GM18507 (cell line): ENCODE measurements at regions not wholly inside any gene's neighbourhood (a gene's known extent, or its start where the extent isn't known, plus 50 kb on each side); places are given as distances from the start of the nearest gene placed in this dataset.

Experiments
- DNase-seq: peaks from one replicate; pipeline ENCODE4 v3.0.0; 2011; ENCODE audit warnings: low read depth; ENCODE audit not compliant: insufficient read length; ENCODE audit errors: extremely low spot score
- FAIRE-seq: peaks from 2 replicates; lab custom pipeline; 2011; peaks lifted over from hg19 to GRCh38; lab: Jason Lieb, UNC

DNA sequence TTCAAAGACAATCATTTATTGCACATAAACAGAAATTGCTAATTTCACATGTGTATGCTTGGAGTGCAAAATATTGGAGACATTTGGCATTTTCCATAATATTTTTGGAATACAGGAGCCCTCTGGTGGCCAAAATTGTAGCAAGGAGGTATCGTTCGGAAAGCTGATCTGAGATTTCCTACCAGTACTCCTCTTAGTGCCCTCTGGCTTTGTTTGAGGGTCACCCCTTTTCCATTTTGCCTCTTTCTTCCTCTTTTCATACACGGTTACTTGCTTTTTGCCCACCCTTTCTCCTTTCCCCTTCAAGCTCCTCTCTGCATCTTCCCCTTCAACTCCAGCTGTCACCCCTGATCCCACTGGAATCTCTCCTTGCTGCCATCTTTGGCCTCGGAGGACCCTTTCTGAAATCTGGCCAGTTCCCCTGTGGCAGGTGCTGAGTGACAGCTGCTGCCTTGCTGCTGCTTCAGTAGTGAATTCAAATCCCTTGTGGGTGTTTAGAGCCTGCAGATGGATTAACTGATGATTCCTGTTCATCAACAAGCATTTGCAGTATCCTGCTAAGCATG is 164.6 kb upstream of the PARP11 start:
- FAIRE-seq (no peak), DNase-seq (no peak)

DNA sequence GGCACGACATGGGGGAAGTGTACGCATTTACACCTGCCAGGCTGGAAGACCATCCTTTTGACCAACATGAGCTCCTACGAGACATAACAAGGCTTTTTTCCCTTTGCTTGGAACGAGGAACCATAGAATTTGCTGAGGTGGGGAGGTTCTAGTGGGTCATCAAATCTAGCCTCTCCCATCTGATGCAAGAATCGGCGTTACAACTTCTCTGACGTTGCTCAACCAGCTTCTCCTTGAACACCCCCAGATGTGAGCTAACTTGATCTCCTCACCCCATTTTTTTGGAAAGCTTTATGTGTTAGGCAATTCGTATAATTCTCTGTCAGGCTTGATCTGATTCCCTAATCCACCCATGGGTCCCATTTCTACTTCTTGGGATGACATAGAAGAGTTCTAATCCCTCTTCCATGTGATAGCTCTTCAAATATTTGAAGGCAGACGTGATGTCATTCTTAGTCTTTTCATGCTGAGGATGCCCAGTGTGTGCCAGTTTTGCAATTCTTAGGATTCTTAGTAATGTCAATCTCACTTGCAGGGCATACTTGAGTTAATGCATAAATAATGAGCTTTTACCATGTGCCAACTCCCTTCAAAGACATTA is 163.6 kb upstream of the PARP11 start:
- FAIRE-seq: no peak

DNA sequence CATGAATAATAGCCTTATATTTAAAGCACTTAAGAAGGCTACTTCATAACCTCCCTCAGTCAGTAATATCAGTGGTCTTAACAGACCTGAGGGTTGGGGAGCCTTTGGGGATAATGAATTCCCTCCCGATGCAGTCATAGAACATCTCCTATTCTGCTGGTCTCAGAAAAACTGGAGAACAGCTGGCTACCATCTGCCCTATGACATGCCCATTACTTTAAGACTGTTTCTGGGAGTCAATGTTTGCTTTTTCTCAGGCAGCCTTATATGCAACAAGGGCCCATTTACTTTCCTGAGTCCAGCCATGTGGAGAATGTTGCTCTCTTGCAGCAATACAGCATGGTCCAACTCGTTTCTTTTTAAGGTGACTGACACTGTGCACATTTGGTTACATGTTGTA is 161.7 kb upstream of the PARP11 start:
- DNase-seq (no peak), FAIRE-seq (no peak)

More for the DNA sequence above, 163.6 kb upstream of the PARP11 start:
- no peak for DNase-seq

DNA sequence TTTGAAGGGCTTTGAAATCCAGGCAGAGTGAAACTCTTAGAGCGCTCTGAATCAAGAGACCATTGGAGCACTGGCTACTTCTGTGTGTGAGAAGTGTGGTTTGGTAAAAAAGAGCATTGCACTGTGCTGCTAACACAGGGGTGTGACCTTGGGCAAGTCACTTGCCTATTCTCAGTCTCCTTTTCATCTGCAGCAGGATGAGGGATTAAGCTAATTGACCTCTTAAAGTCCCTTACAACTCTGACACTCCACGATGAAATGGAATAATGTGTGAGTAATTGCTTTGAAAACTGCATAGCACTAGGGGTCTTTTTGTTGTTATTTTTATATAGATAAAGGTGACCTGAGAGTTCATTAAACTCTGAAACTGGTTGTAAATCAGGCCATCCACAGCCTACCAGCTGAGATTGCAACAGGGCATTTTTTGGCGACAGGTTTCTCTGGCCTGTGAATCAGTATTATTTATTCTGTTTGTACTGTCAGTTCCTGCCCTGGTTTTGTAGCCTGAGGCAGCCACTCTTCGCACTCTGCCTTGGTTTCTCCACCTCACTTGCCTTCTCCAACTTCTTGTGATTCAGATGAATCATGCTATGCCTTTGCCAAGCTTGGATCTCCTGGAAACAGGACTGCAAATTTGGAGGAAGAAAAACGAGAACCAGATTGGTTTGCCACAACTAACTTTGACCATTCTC is 159.9 kb upstream of the PARP11 start:
- DNase-seq (no peak), FAIRE-seq (no peak)

DNA sequence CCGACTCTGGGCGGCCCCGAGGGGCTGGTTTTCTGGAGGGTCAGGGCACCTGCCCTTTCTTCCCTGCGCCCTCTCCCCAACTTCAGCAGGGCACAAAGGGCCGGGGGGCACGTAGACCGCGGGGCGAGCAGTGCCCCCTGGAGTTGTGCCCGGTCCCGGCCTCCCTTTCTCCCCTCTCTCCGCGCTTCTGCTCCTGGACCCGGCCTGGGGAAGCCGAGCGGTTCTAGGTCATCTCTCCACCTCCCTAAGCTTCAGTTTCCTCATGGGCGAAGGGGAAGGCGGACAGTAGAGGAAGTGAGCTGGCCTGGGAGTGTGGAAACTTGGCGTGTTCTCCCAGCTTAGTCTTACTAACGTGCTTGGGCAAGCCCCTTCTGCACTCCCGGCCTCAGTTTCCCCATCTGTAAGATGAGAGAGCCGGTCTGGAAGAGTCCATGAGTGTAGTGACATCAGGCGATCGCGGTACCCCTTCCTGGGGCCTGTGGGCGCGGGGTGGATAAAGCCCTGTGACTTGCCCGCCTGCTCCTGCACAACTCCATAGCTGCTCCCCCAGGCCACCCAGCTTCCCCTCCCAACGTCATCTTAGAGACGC is 158.6 kb upstream of the PARP11 start:
- DNase-seq (no peak), FAIRE-seq (no peak)

DNA sequence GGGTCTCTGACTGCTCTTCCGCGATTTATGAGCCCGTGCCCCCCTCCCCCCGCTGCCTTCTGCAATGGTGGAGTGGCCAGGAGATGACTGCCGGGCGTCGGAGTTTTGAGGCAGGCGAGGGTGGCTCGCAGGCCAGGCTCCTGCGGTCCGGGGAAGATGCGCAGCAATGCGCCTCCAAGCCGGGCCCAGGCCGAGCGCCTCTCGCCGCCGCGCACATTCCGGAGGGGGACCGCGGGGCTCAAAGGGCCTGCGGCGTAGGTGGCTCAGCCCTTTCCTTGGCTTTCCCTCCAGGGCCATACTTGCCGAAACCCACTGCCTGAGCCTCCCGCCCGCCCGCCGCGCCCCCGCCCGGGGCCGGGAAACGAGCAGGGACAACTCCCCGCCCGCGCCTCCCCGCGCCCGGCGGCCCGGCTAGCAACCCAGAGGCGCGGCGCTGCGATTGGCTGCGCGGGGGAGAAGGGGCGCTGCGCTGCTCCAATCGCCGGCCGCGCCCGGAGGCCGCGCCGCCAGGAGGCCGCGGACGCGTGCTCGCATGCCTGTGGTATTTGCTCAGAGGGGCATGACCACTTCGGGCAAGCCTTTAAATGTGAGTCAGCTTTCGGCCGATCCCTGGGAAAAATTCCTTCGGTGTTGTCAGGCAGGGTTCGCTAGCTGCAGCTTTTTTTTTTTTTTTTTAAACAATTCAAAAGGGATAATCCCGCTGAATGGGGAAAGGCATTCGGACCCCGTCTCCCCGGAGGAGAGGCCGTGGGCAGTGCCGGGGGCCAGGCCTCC is 157.9 kb upstream of the PARP11 start:
- DNase-seq (peak; percentile 60), FAIRE-seq (no peak)

DNA sequence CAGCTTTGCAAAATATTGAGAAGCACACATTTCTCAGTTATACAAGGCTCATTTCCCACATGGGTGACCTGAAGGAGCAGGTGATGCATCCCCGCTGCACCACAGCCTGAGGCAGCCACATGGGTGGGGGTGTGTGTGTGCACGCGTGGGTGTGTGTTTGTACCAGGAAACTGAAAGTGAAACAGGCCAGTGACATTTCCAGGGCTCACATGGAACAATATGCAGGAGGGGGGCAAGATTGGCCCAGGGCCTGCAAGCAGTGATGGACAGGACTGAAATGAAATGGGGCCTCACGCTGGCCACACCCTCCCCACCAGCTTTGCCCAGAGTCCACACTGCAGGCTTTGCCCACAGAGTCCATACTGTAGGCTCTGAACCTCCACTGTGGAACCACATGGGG is 154.2 kb upstream of the PARP11 start:
- FAIRE-seq: no peak
- no peak for DNase-seq

DNA sequence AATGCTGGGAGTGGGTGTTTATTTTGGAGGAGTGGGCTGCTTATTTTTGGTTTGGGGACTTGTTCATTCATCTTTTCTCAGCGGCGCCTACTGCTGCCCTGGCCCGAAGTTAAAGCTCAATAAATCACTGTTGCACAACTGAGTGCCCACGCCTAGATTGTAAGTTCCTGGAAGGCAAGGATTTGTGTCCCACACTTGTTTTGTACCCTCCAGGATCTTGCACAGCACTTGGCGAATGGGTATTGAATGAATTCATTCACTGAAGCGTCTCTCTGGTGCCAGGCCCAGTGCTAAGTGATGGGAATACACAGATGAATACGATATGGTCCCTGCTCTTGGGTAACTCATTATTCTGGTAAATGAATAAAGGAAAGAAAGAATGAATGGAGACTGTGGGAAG is 153.3 kb upstream of the PARP11 start:
- FAIRE-seq (no peak), DNase-seq (no peak)

DNA sequence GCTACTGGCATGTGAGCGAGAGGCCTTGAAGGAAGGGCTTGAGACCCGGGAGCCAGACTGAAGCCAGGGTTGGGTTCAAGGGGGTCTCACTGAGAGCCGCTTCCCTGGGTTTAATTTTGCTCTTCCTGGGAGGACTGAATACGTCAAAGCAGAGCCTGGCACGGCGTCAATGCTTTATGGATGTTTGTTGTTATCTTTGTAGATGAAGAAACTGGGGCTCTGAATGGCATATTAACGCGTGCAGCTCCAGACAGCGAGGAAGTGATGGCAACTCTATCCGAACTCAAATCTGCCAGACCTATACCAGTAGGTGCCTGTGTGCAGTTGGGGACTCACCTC is 152.8 kb upstream of the PARP11 start:
- DNase-seq (no peak), FAIRE-seq (no peak)

DNA sequence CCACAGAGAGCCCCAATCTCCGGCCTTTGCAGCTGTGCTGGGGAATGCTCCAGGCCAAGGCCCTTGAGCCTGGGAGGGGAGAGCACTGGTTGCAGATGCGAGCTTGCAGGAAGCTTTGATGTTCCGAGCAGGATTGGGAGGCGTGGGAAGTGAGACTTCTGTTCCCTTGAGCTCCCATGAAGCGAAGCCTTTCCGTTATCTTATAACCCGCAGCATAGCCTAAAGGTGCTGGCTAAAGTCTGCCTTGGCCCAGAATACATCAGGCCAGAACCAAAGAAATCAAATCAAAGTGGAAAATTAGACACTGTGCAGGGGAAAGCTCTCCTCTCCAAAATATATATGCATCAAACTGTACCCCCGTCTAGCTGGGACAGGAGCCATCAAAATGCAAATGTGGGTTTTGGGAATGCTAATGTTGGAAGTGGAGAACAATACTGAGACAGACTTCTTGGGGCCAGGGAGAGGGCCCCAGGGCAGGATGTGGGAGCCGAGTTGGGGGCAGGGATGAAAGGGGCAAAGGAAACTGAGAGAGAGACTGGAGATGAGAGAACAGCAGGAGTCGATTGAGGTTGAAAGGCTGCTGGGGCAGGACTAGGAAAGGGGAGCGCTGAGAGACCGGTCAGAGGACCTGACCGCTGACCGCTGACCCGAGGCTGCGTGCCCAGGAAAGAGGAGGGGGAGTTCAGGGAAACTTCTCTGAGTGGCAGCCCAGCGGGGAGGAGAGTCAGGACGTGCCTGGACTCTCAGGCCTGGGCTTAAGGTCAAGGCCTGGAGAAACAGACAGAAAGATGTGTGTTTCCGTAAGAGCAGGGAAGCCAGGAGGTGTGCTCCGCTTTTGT is 152.2 kb upstream of the PARP11 start:
- FAIRE-seq (no peak), DNase-seq (no peak)

DNA sequence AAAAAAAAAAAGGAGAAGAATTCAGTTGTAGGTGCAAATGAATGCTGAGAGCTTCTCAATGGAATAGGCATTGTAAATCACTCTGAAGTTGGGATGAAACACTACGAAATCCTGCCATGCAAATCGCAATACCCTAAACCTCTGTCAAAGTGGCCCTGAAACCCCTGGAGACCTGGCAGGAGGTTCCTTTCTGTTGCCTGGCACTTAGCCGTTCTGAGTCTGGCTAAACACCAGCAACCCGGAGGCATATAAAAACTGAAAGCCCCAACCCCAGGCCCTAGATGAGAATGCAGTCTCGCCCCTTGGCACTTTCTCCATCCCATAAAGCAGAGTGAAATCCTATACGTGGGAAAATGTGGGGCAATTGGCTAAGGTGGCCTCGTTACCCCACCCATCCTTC is 151.5 kb upstream of the PARP11 start:
- DNase-seq (no peak), FAIRE-seq (no peak)

DNA sequence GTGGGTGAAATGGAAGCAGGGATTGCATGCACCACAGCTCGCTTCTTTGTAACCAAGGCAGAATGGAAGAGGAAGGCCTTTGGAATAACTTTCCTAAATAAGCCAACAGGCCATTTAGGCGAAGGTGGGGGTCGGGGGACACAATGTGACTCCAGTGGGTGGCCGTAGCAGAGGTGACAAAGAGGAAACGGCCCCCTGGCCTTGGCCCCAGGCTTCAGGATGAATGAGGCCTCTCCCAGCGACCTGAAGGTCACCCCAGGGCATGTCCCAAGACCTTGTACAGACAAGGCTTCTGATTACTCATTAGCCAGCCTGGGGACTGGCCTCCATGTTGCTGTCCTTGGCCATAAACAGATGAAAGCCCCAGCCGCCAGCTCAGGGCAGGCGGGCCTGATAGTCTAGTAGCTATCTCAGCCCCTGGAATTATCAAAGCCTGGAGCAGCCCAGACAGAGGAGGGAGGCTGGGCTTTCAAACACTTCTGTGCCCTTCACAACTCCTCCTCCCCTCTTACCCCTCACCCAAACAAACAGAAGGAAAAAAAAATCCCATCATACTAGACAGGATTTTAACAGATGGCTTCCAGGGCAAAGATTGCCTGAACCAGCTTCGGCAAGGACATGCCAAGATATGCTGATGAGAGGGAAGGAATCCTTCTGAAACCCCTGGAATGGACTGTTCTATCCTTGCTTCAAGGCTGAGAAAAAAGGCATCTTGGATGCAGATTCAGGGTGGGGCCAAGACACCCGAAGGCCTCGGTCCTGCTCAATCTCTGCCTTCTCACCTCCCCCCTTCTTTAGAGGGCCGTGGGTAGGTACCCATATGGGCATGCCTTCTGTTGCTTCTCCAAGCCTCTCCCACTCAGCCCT is 142.3 kb upstream of the PARP11 start:
- FAIRE-seq: no peak

DNA sequence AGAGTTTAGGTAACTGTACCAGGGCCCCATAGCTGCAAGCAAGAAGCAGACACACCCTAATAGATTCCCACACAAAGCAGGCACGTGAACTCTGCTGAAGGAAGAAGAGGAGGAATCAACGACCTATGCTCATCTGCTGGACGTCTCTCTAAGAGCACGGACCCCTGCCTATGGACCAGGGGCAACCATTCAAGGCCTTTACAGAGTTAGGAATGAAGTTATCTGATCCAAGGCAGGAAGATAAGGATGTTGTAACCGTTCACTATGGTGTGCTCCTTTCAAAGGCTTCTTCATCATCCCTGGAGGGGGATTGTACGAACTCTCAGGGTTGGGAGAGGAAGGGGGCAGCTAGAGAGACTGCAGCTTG is 141.6 kb upstream of the PARP11 start:
- DNase-seq (no peak), FAIRE-seq (no peak)

More for the DNA sequence above, 142.3 kb upstream of the PARP11 start:
- DNase-seq: no peak

DNA sequence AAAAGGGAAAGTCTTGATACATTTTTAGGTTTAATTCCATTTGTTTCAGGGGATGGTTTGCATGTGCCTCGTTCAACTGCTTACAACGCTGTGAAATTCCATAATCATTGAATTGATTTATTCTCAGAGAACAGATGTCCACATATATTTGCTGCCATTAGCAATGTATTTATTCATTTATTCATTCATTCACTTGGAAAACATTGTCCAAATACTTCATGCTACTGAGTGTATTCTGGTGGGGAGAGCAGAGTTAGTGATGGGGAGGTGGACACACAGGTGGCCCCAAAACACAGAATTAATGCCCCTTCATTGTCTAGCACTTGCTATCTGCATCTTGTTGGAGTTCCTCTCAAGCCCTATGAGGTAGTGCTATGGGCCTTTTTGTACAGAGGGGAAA is 141.2 kb upstream of the PARP11 start:
- DNase-seq: no peak
- FAIRE-seq: no peak

DNA sequence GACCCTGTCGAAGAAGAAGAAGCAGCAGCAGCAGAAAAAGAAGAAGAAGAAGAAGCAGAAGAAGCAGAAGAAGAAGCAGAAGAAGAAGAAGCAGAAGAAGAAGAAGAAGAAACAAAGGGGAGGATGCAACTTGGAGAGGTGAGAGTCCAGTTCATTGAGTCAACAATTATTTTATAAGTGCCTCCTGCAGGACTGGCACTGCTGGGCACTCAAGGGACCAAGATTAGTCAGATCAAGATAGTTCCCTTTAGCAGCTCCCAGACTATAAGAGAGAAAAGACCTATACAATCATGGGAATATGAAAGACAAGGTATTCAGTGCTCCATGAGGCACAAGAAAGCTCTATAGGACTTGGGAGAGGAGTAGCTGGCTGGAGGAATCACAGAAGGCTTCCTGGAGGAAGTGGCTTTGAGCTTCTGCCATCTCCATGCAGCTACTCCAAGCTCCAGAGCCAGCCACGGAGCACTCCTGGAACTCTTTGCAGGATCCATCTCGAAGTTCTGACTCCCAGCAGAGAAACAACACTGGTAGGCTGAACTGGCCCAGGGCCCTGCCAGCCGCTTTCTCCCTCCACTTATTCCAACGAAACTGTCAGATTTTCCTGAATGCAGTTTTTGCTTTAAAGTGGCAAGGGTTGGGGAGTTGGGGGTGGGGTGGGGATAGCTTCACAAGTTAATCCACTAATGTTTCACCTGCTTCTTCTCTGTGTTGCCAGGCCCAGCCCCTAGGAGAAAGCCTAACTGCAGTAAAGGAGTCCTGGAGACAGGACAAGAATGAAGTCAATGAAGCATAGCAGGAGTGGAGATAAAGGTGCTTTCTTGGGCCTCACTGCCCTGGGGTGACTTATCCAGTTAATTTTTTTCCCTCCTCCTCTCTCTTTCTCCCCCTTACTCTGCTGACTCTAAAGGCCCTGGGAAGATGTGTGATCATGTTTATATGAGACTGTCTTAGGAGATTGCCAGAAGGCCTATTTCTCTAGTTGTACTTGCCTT is 140.1 kb upstream of the PARP11 start:
- DNase-seq: no peak
- no peak for FAIRE-seq

DNA sequence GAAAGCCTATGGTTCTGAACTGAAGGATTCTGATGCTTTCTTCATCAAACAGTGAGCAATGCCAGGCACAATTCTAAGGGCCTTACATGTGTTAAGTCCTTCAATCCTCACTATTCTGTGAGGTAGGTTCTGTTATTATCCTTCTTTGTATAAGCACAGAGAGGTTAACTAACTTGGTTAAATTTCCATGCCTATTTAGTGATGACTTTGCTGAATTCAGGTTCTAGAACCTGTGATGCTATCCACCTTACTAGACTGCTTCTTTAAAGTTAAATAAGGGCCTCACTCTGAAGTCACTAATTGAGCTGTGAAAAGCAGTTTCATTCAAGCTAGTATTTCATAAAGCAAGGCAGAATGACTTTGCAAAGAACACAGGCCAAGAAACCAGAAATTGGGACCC is 138.9 kb upstream of the PARP11 start:
- DNase-seq (no peak), FAIRE-seq (no peak)

DNA sequence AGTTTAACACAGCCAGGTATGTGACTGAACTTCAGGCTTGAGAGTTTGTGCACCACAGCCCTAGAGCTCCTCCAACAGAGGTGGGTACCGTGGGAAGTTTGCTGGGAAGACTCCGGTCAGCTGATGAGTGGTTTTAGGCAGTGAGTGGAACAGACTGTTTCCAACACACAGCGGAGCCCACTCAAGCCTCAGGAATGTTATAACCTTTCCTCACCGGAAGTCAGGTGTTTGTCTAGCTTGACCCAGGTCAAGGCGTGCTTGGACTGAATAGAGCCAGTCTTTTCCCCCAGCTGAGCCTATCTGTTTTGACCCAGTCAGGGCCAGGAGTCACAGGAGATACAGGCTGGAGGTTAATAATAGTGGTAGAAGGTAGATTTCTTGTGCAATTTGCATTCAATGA is 138.4 kb upstream of the PARP11 start:
- no peak for FAIRE-seq
- no peak for DNase-seq
